MG63 (cell line): ENCODE measurements at regions not wholly inside any gene's neighbourhood (a gene's known extent, or its start where the extent isn't known, plus 50 kb on each side); places are given as distances from the start of the nearest gene placed in this dataset.
A peak's percentile ranks its signal among the peaks of the same experiment; 100 is the strongest.
"Not testable (repeated sequence)": the region's sequence is repeated elsewhere in the genome, so short reads cannot be mapped to it uniquely, and the experiment has no call there.

Experiments
- DNase-seq: peaks from one replicate; pipeline ENCODE4 v3.0.0-alpha.2; 2020
- H3K27me3 ChIP-seq: fragments of 250-450 bp; sonication (Bioruptor Pico); 2 replicates; pipeline ENCODE4 v1.5.1; 2020; ENCODE audit warnings: mild to moderate bottlenecking, moderate library complexity
- H3K36me3 ChIP-seq: fragments of 250-450 bp; sonication (Bioruptor Pico); 2 replicates; pipeline ENCODE4 v1.5.1; 2020; ENCODE audit warnings: mild to moderate bottlenecking, moderate library complexity
- H3K4me3 ChIP-seq: fragments of 250-450 bp; sonication (Bioruptor Pico); 2 replicates; pipeline ENCODE4 v1.5.1; 2020; ENCODE audit warnings: mild to moderate bottlenecking, moderate library complexity
- H3K9me3 ChIP-seq: fragments of 250-450 bp; sonication (Bioruptor Pico); 2 replicates; pipeline ENCODE4 v1.5.1; 2020; ENCODE audit warnings: mild to moderate bottlenecking, moderate library complexity

DNA sequence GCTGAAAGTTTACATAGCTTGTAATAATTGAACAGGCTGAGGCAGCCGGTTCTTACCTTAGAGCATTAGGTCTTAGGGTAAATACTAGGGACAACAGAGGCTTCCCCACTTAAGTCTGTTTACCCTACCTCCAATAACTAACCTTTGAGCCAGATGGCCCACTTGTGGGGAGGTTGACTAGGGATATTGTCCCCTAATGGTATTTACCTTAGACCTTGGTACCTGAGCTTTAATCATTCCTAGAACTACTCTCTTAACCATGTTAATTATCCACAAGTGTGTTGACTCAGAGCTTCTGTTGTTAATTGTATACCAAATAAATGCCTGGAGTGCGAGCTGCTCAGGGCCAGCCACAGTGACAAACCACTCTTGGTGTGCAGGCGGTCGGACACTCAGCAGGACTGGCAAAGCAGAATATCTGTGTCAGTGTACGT, 299.2 kb downstream of the TRIML1 start:
- DNase-seq, H3K36me3 ChIP-seq, H3K27me3 ChIP-seq, H3K9me3 ChIP-seq, H3K4me3 ChIP-seq: not testable (repeated sequence)

DNA sequence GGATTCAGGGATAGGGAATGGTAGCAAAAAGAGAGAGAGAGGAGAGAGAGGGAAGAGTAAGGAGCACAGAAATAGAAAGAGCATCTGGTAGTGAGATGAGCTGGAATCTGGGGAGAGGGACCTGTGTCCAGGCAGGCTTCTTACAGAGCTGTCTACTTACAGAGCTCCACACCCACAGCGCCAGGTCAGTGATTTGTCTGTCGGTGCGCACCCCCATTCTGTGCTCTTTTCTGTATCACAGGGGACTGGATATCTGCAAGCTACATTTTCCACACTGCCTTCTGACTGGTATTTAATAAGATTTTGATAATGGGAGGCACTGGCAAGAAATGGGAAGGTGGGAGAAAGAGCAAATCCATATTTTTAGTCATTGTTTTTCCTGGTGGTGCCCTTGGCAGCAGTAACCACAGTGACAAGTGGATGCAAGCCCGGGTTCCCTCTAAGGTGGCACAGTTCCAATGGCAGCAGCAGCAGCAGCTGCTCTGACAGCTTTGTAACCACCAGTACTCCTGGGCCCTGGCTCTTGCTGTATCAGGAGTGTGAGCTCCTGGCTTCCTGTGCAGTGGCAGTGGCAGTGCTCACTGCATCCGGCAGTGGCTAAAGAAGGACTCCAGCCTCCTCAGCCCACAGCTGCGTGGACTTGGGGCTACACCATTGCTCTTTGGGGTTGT, 300.5 kb downstream of the TRIML1 start:
- peak; percentile 46 for DNase-seq
- Histone ChIP-seq H3K36me3 (no peaks in the 10 kb centered on the region), H3K9me3 (no peaks in the 10 kb centered on the region), H3K27me3 (no peaks in the 10 kb centered on the region), H3K4me3 (no peak overlapping the region)

GRCh38 chr4:188444500-188444899, 305.3 kb downstream of the TRIML1 start:
- Histone ChIP-seq H3K9me3 (no peaks in the 10 kb centered on the region), H3K36me3 (no peaks in the 10 kb centered on the region), H3K4me3 (no peak overlapping the region), H3K27me3 (no peaks in the 10 kb centered on the region)
- no peak for DNase-seq

DNA sequence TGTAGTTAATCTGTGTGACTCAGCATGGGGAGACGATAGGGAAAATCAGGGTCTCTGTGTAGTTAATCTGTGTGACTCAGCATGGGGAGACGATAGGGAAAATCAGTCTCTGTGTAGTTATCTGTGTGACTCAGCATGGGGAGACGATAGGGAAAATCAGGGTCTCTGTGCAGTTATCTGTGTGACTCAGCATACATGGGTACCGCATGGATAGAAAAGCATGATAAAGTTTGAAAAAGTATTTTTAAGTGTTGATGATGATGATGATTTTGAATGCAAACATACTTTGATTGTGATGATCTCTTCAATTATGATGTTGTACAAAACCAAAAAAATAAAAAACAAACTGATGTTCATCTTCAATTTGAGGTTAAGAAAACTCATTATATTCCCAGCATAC, 309.8 kb downstream of the TRIML1 start:
- H3K9me3 ChIP-seq, H3K36me3 ChIP-seq, H3K4me3 ChIP-seq, H3K27me3 ChIP-seq, DNase-seq: not testable (repeated sequence)

DNA sequence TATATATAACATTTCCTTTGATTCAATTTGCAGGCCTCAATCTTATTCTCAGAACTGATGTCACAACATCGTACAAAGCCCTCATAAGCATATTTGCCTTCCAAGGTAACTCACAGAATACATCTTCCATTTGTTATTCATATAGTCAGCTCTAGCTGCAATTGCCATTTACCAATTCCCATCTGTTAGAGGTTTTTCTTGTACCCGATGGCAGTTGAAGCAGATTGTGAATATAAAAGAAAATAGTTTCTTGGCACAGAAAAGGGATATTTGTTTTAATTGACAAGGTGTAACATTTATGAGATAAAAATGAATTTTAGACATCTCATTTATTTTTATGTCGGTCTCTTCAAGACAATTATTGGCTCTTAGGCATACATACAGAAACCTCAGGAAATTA, 311.3 kb downstream of the TRIML1 start:
- DNase-seq: no peak
- no peak overlapping the region for H3K4me3 ChIP-seq
- H3K36me3 ChIP-seq: no peaks in the 10 kb centered on the region
- H3K27me3 ChIP-seq: no peaks in the 10 kb centered on the region
- H3K9me3 ChIP-seq: no peaks in the 10 kb centered on the region

- DNase-seq: no peak
- Histone ChIP-seq H3K27me3 (no peaks in the 10 kb centered on the region), H3K36me3 (no peaks in the 10 kb centered on the region), H3K9me3 (no peaks in the 10 kb centered on the region), H3K4me3 (no peak overlapping the region)
These were observed 312.9 kb downstream of the TRIML1 start for GRCh38 chr4:188452097-188452496.

DNA sequence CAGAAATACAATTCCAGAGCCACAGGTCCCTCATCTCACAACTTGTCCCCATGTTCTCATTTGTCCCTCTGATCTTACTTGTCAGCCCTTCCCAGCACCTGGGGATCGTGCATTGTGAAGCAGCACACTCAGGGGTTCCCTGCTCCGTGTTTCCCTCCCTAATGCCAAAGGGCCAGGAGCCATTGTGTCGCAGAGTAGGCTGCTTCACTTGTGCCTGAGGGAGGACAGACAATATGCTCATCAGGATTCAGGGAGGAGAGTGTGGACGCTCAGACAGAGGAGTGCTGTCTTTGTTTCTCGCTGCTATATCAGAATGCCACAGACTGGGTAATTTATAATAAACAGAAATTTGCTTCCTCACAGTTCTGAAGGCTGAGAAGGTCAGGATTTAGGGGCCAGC, 315.3 kb downstream of the TRIML1 start:
- DNase-seq: no peak
- Histone ChIP-seq H3K27me3 (no peaks in the 10 kb centered on the region), H3K9me3 (no peaks in the 10 kb centered on the region), H3K36me3 (no peaks in the 10 kb centered on the region), H3K4me3 (no peak overlapping the region)

GRCh38 chr4:188455062-188455752, 316.0 kb downstream of the TRIML1 start:
- Histone ChIP-seq H3K36me3 (no peaks in the 10 kb centered on the region), H3K4me3 (no peak overlapping the region), H3K27me3 (no peaks in the 10 kb centered on the region), H3K9me3 (no peaks in the 10 kb centered on the region)
- no peak for DNase-seq

DNA sequence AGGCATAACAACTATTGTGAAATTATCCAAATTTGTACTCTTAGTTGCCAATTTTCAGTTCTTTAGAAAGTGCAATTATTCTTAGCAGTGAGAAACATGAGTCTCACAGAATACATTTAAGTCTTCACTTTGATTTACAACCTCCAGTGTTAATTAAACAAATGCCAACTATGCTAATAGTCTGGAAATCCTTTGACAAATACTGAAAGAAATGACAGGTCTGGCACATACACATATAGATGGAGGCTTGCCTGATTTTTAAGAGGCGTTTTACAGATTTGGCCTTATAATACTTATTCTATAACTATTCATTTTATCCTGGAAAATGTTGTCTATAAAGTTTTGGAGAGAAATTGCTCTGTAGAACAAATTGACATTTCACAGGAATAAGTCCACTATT, 320.1 kb downstream of the TRIML1 start:
- Histone ChIP-seq H3K4me3 (no peak overlapping the region), H3K27me3 (no peaks in the 10 kb centered on the region), H3K36me3 (no peaks in the 10 kb centered on the region), H3K9me3 (no peaks in the 10 kb centered on the region; the same call in 1 of the 2 replicates)
- DNase-seq: no peak

DNA sequence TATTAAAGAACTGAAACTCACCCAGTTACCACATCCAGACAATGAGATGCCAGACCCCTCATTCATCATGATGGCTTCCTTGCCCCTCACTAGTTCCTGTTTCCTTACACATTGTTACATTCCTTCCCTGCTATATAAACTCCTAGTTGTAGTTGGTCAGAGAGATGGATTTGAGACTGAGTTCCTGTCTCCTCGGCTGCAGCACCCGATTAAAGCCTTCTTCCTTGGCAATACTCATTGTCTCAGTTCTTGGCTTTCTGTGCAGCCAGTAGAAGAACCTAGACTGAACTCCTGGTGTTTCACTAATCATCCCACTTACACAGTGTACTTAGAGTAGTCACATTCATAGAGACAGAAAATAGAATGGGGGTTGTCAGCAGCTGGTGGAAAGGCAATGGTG, 324.7 kb downstream of the TRIML1 start:
- Histone ChIP-seq H3K9me3 (no peaks in the 10 kb centered on the region; the same call in 1 of the 2 replicates), H3K36me3 (no peaks in the 10 kb centered on the region), H3K4me3 (no peak overlapping the region), H3K27me3 (no peaks in the 10 kb centered on the region)
- no peak for DNase-seq

GRCh38 chr4:188466001-188466400, 326.8 kb downstream of the TRIML1 start:
- no peak overlapping the region for H3K4me3 ChIP-seq
- H3K27me3 ChIP-seq: no peaks in the 10 kb centered on the region
- H3K36me3 ChIP-seq: no peaks in the 10 kb centered on the region
- H3K9me3 ChIP-seq: no peaks in the 10 kb centered on the region; the same call in 1 of the 2 replicates
- no peak for DNase-seq

DNA sequence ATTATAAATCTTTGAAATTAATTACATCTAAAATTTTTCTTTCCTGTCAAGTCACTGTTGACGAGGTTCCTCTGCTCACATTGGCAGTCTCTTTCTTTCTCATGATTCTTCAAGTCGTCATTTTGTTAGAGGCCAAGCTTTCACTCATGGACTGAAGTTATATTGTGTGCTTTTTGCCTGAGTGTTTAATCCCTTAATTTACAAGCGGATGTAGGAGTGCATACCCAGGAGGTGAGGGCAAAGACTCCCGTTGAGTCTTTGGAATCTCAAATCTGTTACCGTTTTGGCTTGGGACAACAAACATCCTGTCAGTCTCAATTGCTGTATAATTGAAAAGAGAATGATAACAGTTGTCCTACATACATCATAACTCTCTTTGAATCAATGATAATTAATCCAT, 345.0 kb downstream of the TRIML1 start:
- Histone ChIP-seq H3K9me3 (no peaks in the 10 kb centered on the region), H3K27me3 (no peaks in the 10 kb centered on the region)

GRCh38 chr4:188485906-188486305, 346.7 kb downstream of the TRIML1 start:
- no peak for DNase-seq
- no peaks in the 10 kb centered on the region; the same call in 1 of the 2 replicates for H3K9me3 ChIP-seq
- no peaks in the 10 kb centered on the region for H3K36me3 ChIP-seq
- H3K27me3 ChIP-seq: no peaks in the 10 kb centered on the region
- no peak overlapping the region for H3K4me3 ChIP-seq

More for the DNA sequence above, 345.0 kb downstream of the TRIML1 start:
- H3K36me3 ChIP-seq: no peaks in the 10 kb centered on the region
- no peak for DNase-seq
- H3K4me3 ChIP-seq: no peak overlapping the region

GRCh38 chr4:188492886-188493285, 353.6 kb downstream of the TRIML1 start:
- no peak for DNase-seq
- no peaks in the 10 kb centered on the region for H3K36me3 ChIP-seq
- no peaks in the 10 kb centered on the region; the same call in 1 of the 2 replicates for H3K9me3 ChIP-seq
- no peak overlapping the region for H3K4me3 ChIP-seq
- H3K27me3 ChIP-seq: no peaks in the 10 kb centered on the region

DNA sequence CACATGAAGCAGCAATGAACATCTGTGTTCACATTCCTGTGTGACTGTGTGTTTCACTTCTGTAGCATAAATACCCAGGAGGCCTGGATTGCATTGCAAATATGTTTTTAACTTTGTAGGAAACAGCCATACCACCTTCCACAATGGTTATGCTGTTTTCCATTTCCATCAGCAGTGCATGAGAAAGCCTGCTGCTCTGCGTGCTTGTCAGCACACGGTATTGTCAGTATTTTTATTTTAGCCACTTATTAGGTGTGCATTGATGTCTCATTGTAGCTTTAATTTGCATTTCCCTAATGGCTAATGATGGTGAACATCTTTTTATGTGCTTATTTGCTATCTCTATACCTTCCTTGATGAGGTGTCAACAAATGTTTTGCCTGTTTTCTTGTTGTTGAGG, 355.9 kb downstream of the TRIML1 start:
- Histone ChIP-seq H3K36me3 (no peaks in the 10 kb centered on the region), H3K9me3 (no peaks in the 10 kb centered on the region; the same call in 1 of the 2 replicates), H3K27me3 (0 out of 2 replicates have a peak, but pooled peaks cover 1% of the 10 kb centered on the region), H3K4me3 (no peak overlapping the region)
- DNase-seq: no peak

GRCh38 chr4:188511431-188511830, 372.2 kb downstream of the TRIML1 start:
- no peak for DNase-seq
- Histone ChIP-seq H3K36me3 (no peaks in the 10 kb centered on the region), H3K27me3 (no peaks in the 10 kb centered on the region), H3K4me3 (no peak overlapping the region), H3K9me3 (no peaks in the 10 kb centered on the region)

GRCh38 chr4:188532751-188533150, 393.5 kb downstream of the TRIML1 start:
- no peak for DNase-seq
- H3K4me3 ChIP-seq: no peak overlapping the region
- no peaks in the 10 kb centered on the region for H3K36me3 ChIP-seq
- H3K27me3 ChIP-seq: no peaks in the 10 kb centered on the region
- H3K9me3 ChIP-seq: no peaks in the 10 kb centered on the region

GRCh38 chr4:188534297-188534696, 395.1 kb downstream of the TRIML1 start:
- no peak for DNase-seq
- no peaks in the 10 kb centered on the region for H3K27me3 ChIP-seq
- H3K36me3 ChIP-seq: no peaks in the 10 kb centered on the region
- H3K4me3 ChIP-seq: no peak overlapping the region
- H3K9me3 ChIP-seq: no peaks in the 10 kb centered on the region; the same call in 1 of the 2 replicates
